SK-N-SH treated with all-trans-retinoic acid at 6 μM for 48 hours (cell line): ENCODE measurements at regions not wholly inside any gene's neighbourhood (a gene's known extent, or its start where the extent isn't known, plus 50 kb on each side); places are given as distances from the start of the nearest gene placed in this dataset.

Experiments
- ATAC-seq: fragments of 200-7000 bp; cut with Tn5 transposase; 3 replicates; pipeline ENCODE4 v1.9.1; 2020; ENCODE audit warnings: mild to moderate bottlenecking, moderate library complexity
- ARNTL ChIP-seq: fragments of 450-650 bp; formaldehyde crosslinking; IDR thresholded peaks from 2 replicates; pipeline ENCODE4 v1.5.0; 2020; ENCODE audit warnings: low read depth, mild to moderate bottlenecking, moderate library complexity, borderline replicate concordance
- BACH2 ChIP-seq: fragments of 250-450 bp; sonication (Bioruptor Pico); IDR thresholded peaks from 2 replicates; pipeline ENCODE4 v1.9.0; 2021; ENCODE audit warnings: mild to moderate bottlenecking, borderline replicate concordance
- CREB5 ChIP-seq: fragments of 250-450 bp; sonication (Bioruptor Pico); IDR thresholded peaks from 2 replicates; pipeline ENCODE4 v1.5.1; 2020; ENCODE audit warnings: low read depth, mild to moderate bottlenecking, moderate library complexity
- CSDC2 ChIP-seq: fragments of 250-450 bp; sonication (Bioruptor Pico); IDR thresholded peaks from 2 replicates; pipeline ENCODE4 v1.5.0; 2020; ENCODE audit warnings: mild to moderate bottlenecking, moderate library complexity
- CSRNP3 ChIP-seq: fragments of 250-450 bp; sonication (Bioruptor Pico); IDR thresholded peaks from 2 replicates; pipeline ENCODE4 v1.5.1; 2021; ENCODE audit warnings: mild to moderate bottlenecking, moderate library complexity
- ESRRG ChIP-seq: fragments of 250-450 bp; sonication (Bioruptor Pico); IDR thresholded peaks from 2 replicates; pipeline ENCODE4 v1.6.1; 2021; ENCODE audit warnings: mild to moderate bottlenecking
- GLIS3 ChIP-seq: fragments of 250-450 bp; sonication (Bioruptor Pico); IDR thresholded peaks from 2 replicates; pipeline ENCODE4 v1.5.0; 2020; ENCODE audit warnings: mild to moderate bottlenecking, moderate library complexity
- ISL1 ChIP-seq: fragments of 250-450 bp; sonication (Bioruptor Pico); IDR thresholded peaks from 2 replicates; pipeline ENCODE4 v2.1.2; 2022; ENCODE audit warnings: mild to moderate bottlenecking, moderate library complexity
- PATZ1 ChIP-seq: fragments of 250-450 bp; sonication (Bioruptor Pico); IDR thresholded peaks from 2 replicates; pipeline ENCODE4 v1.8.0; 2020; ENCODE audit warnings: mild to moderate bottlenecking, moderate library complexity, borderline replicate concordance
- PPARA ChIP-seq: fragments of 250-450 bp; sonication (Bioruptor Pico); IDR thresholded peaks from 2 replicates; pipeline ENCODE4 v1.5.0; 2020; ENCODE audit warnings: mild to moderate bottlenecking, borderline replicate concordance
- RARB ChIP-seq: fragments of 250-450 bp; sonication (Bioruptor Pico); IDR thresholded peaks from 2 replicates; pipeline ENCODE4 v1.8.0; 2021; ENCODE audit warnings: mild to moderate bottlenecking, moderate library complexity
- SNAI2 ChIP-seq: fragments of 250-450 bp; sonication (Bioruptor Pico); IDR thresholded peaks from 2 replicates; pipeline ENCODE4 v1.5.0; 2020; ENCODE audit warnings: mild to moderate bottlenecking, moderate library complexity
- TCF4 ChIP-seq: fragments of 250-450 bp; sonication (Bioruptor Pico); IDR thresholded peaks from 2 replicates; pipeline ENCODE4 v1.8.0; 2021; ENCODE audit warnings: mild to moderate bottlenecking, moderate library complexity, borderline replicate concordance
- TSHZ2 ChIP-seq: fragments of 250-450 bp; sonication (Bioruptor Pico); IDR thresholded peaks from 2 replicates; pipeline ENCODE4 v1.5.0; 2020; ENCODE audit warnings: mild to moderate bottlenecking, moderate library complexity
- ZC3H10 ChIP-seq: fragments of 250-450 bp; sonication (Bioruptor Pico); IDR thresholded peaks from 2 replicates; pipeline ENCODE4 v1.5.1; 2021; ENCODE audit warnings: mild to moderate bottlenecking, moderate library complexity
- ZFP3 ChIP-seq: fragments of 250-450 bp; sonication (Bioruptor Pico); IDR thresholded peaks from 2 replicates; pipeline ENCODE4 v1.5.0; 2020; ENCODE audit warnings: mild to moderate bottlenecking, moderate library complexity
- ZFP30 ChIP-seq: fragments of 450-650 bp; formaldehyde crosslinking; IDR thresholded peaks from 2 replicates; pipeline ENCODE4 v1.5.0; 2022; ENCODE audit warnings: mild to moderate bottlenecking, moderate library complexity
- ZNF565 ChIP-seq: fragments of 450-650 bp; formaldehyde crosslinking; conservative IDR thresholded peaks from 2 replicates; pipeline ENCODE4 v1.5.0; 2020; ENCODE audit warnings: low read depth, mild to moderate bottlenecking, moderate library complexity
- ZNF70 ChIP-seq: fragments of 450-650 bp; formaldehyde crosslinking; IDR thresholded peaks from 2 replicates; pipeline ENCODE4 v1.5.0; 2020; ENCODE audit warnings: mild to moderate bottlenecking, moderate library complexity
- ZNF8 ChIP-seq: fragments of 450-650 bp; formaldehyde crosslinking; IDR thresholded peaks from 2 replicates; pipeline ENCODE4 v1.5.0; 2020; ENCODE audit warnings: mild to moderate bottlenecking, moderate library complexity

- no peak for TF ChIP-seq BACH2 (CRISPR knock-in tag)
- ATAC-seq = no peak
Measured at GRCh38 chr17:45702666-45703266, 81.4 kb upstream of the CRHR1 start.

- ATAC-seq = no peak
- no peak for TF ChIP-seq ZC3H10 (CRISPR knock-in tag)
- TF ChIP-seq ESRRG = no peak
- TF ChIP-seq ZFP30 = no peak
- TF ChIP-seq ARNTL (CRISPR knock-in tag) = no peak
- TF ChIP-seq ZNF8 (CRISPR knock-in tag) = no peak
- no peak for TF ChIP-seq GLIS3 (CRISPR knock-in tag)
- TF ChIP-seq SNAI2 (CRISPR knock-in tag) = no peak
- TF ChIP-seq ZNF70 (CRISPR knock-in tag) = no peak
- TF ChIP-seq RARB (CRISPR knock-in tag) = no peak
- no peak for TF ChIP-seq CSDC2 (CRISPR knock-in tag)
- TF ChIP-seq TSHZ2 (CRISPR knock-in tag) = no peak
Measured at GRCh38 chr17:45703348-45703747, 80.8 kb upstream of the CRHR1 start.

GRCh38 chr17:45703806-45704205 is 80.3 kb upstream of the CRHR1 start:
- no peak for ATAC-seq
- TF ChIP-seq CREB5 (CRISPR knock-in tag) = no peak

- TF ChIP-seq ARNTL (CRISPR knock-in tag) (no peak), BACH2 (CRISPR knock-in tag) (no peak), ESRRG (no peak), RARB (CRISPR knock-in tag) (no peak), PATZ1 (CRISPR knock-in tag) (no peak), PPARA (no peak), ZFP3 (CRISPR knock-in tag) (no peak), CSRNP3 (CRISPR knock-in tag) (no peak), TCF4 (no peak), ZNF565 (no peak), ZNF8 (CRISPR knock-in tag) (no peak), ZC3H10 (CRISPR knock-in tag) (no peak), ZFP30 (no peak), ISL1 (CRISPR knock-in tag) (no peak), GLIS3 (CRISPR knock-in tag) (no peak), SNAI2 (CRISPR knock-in tag) (no peak)
- no peak for ATAC-seq
Measured at GRCh38 chr17:45704251-45704650, 79.9 kb upstream of the CRHR1 start.
